ENCODE measurements at regions not wholly inside any gene's neighbourhood (a gene's known extent, or its start where the extent isn't known, plus 50 kb on each side); places are given as distances from the start of the nearest gene placed in this dataset.

DNA sequence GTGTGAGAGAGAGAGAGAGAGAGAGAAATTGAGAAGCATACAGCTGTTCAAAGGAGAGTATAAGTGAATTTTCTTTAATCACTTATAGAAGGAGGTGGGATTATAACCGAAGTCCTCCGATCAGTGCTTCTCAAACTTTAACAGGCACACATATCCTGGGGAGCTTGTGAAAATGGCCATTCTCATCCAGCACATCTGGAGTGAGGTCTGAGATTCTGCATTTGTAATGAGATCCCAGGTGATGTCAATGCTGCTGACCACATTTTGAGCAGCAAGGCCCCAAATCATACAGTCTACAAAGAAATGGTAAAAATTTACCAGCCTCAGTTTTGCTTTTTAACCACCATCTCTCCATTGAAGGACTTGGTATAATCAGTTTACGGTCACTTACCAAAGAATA is 219.0 kb downstream of the PTEN start:
- POLR2A ChIA-PET, result no interaction called here
- no peak for DNase-seq (ENCODE audit: low read depth, low spot score)
- TF ChIP-seq, protein P1, sequence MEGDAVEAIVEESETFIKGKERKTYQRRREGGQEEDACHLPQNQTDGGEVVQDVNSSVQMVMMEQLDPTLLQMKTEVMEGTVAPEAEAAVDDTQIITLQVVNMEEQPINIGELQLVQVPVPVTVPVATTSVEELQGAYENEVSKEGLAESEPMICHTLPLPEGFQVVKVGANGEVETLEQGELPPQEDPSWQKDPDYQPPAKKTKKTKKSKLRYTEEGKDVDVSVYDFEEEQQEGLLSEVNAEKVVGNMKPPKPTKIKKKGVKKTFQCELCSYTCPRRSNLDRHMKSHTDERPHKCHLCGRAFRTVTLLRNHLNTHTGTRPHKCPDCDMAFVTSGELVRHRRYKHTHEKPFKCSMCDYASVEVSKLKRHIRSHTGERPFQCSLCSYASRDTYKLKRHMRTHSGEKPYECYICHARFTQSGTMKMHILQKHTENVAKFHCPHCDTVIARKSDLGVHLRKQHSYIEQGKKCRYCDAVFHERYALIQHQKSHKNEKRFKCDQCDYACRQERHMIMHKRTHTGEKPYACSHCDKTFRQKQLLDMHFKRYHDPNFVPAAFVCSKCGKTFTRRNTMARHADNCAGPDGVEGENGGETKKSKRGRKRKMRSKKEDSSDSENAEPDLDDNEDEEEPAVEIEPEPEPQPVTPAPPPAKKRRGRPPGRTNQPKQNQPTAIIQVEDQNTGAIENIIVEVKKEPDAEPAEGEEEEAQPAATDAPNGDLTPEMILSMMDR (IDR thresholded peaks at IDR 0.05; ENCODE audit: insufficient read depth, low read length, missing control alignments), result no peak
- CTCF ChIA-PET, result no interaction called here
- no peak overlapping the region for H3K4me3 ChIP-seq (ENCODE audit: low read depth, low read length)

DNA sequence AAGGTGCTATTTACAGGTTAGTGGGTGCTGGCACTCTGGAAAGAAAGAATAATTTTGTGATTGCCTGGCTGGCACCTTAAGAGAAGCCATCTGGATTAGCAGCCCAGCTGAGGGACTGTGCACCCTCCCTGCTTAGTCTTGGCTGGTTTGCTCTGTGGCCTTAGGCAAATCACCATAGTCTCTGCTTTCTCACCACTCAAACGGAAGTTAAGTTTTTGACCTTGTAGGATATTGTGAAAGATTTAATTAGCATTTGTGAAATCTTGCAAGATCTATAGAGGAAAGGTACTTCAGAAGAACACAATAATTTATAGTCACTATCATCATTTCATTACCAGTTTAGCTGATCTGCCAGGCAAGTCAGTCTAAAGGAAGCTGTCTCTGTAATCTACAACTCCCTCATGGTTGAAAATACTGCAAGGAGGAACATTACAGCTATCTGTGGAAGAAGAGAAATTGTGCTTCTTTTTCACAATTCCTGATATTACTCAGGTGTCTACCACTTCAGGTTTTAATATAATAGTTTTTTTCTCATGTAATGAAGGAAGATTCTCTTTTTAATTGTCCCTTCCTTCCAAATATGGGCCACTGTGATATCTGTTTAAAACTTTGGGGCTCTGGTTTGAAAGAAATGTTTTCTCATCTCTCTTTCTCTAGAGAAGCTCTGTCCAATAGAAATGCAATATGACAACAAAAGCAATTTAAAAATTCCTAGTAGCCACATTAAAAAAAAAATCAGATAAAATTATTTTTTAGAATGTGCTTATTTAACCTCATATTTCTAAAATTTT is 219.6 kb downstream of the PTEN start:
- ChIA-PET POLR2A (no interaction called here), CTCF (no interaction called here)
- no peak overlapping the region for H3K4me3 ChIP-seq (ENCODE audit: low read depth, low read length)
- TF ChIP-seq, protein P1 (IDR thresholded peaks at IDR 0.05; ENCODE audit: insufficient read depth, low read length, missing control alignments), result no peak
- no peak for DNase-seq (ENCODE audit: low read depth, low spot score)

DNA sequence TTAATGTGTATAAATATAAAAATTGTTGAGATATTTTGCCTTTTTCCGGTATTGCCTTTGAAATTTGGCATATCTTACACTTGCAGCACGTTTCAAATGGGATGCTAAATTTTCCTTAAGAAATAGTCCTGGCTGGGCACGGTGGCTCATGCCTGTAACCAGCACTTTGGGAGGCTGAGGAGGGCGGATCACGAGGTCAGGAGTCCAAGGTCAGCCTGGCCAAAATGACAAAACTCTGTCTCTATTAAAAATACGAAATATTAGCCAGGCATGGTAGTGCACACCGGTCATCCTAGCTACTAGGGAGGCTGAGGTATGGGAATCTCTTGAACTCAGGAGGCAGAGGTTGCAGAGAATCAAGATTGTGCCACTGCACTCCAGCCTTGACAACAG is 220.2 kb downstream of the PTEN start:
- ChIA-PET POLR2A (no interaction called here), CTCF (no interaction called here)
- H3K4me3 ChIP-seq (ENCODE audit: low read depth, low read length), result no peak overlapping the region
- TF ChIP-seq, protein P1 (IDR thresholded peaks at IDR 0.05; ENCODE audit: insufficient read depth, low read length, missing control alignments), result no peak
- no peak for DNase-seq (ENCODE audit: low read depth, low spot score)

DNA sequence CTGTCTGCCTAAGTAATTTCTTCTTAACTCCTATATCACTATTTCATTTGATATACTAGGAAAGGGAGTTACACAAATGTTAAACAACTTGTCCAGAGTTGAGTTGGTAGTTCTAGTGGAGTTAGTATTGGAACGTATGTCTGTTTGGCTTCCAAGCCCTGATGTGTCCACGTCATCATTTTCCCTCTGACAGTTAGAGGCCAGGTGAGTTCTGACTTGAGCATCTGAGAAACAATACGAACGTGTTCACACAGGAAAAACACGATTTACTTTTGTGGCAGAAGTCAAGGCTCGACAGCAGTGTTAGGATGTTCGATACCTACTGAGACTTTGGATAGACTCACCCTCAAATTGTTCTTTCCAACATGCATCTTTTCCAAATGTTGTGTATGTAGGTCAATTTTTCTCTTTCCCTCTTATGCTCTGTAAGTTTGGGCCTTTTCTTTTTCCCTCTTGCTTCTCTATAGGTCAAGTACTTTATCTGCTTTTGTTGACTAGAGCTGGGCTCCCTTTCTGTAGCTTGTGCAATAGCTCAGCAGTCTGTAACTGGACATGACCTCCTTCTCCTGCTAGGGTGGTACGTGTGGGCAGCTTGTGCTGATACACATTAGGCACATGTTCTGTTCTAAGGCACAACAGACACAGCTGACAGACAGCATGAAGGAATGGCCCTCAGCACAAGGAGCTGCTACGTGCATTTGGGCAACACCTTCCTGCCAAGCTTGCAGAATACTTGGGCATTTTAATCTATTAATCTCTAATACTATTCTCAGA is 222.9 kb downstream of the PTEN start:
- POLR2A ChIA-PET, result no interaction called here
- TF ChIP-seq, protein P1 (IDR thresholded peaks at IDR 0.05; ENCODE audit: insufficient read depth, low read length, missing control alignments), result no peak
- CTCF ChIA-PET, result no interaction called here
- no peak overlapping the region for H3K4me3 ChIP-seq (ENCODE audit: low read depth, low read length)
- DNase-seq (ENCODE audit: low read depth, low spot score), result no peak

DNA sequence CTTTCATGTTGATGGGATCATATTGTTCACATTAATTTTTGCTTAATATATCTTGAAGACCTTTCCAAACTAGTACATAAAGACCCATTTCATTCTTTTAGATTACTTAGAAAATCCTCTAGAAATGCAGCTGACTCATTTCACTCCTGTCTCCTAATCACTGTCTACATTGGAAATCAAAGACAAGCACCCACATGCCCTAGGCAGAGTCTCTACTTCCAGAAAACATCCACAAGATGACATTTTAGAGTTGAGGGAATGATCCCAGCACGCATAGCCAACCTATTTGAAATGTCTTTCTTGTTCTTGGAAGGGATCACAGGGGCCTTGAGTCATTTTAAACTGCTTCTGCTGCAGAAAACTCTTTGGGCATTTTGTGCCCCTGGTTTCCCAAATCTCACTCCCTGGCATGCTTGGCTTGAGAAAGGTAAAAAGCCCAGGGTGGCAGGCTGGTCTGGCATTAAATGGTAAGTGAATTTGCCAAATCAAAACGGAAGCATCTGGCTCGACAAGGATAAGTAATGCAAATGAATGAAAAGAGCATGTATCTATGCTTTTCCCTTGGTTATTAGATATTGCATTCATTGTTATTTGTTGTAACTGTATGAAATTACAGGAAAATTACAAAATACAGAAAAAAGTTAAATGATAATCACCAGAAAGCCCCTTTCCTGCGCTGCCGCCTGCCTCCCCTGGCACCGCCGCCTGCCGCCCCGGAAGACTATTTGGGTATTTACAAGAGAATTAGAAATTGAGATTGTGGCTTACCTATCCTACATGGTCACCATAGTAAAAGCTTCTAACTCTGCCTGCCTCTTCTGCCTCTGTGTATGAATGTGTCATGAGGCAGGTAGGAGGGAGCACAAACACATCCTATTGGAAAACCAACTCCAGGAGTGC is 225.3 kb downstream of the PTEN start:
- no peak for DNase-seq (ENCODE audit: low read depth, low spot score)
- POLR2A ChIA-PET, result no interaction called here
- H3K4me3 ChIP-seq (ENCODE audit: low read depth, low read length), result no peak overlapping the region
- CTCF ChIA-PET, result no interaction called here
- TF ChIP-seq, protein P1 (IDR thresholded peaks at IDR 0.05; ENCODE audit: insufficient read depth, low read length, missing control alignments), result no peak

DNA sequence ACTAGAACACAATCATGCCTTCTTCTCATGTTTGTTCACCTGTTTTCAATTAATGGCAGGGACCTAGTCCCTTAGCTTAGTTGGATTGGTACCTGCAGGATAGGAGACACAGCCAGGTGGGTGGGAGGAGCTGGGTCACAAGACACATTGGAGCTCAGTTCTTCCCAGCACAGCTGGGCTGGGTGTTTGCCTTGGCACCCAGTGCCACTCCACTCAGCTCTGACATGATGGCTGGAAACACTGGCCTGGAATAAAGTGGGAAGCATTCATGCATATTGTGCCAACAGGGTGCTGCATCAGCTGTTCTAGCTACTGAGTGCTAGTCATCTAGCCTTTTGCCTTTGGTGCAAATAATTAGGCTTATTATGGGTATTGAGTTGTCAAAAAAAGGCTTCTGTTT is 226.1 kb downstream of the PTEN start:
- no peak for DNase-seq (ENCODE audit: low read depth, low spot score)
- TF ChIP-seq, protein P1 (IDR thresholded peaks at IDR 0.05; ENCODE audit: insufficient read depth, low read length, missing control alignments), result no peak
- no peak overlapping the region for H3K4me3 ChIP-seq (ENCODE audit: low read depth, low read length)
- POLR2A ChIA-PET, result no interaction called here
- CTCF ChIA-PET, result no interaction called here
